ENCODE measurements at regions not wholly inside any gene's neighbourhood (a gene's known extent, or its start where the extent isn't known, plus 50 kb on each side); places are given as distances from the start of the nearest gene placed in this dataset.
"Not testable (repeated sequence)": the region's sequence is repeated elsewhere in the genome, so short reads cannot be mapped to it uniquely, and the experiment has no call there.

- TF ChIP-seq EZH2 (IDR thresholded peaks at IDR 0.05; ENCODE audit: low read length), result not testable (repeated sequence)
- TF ChIP-seq, protein P1, sequence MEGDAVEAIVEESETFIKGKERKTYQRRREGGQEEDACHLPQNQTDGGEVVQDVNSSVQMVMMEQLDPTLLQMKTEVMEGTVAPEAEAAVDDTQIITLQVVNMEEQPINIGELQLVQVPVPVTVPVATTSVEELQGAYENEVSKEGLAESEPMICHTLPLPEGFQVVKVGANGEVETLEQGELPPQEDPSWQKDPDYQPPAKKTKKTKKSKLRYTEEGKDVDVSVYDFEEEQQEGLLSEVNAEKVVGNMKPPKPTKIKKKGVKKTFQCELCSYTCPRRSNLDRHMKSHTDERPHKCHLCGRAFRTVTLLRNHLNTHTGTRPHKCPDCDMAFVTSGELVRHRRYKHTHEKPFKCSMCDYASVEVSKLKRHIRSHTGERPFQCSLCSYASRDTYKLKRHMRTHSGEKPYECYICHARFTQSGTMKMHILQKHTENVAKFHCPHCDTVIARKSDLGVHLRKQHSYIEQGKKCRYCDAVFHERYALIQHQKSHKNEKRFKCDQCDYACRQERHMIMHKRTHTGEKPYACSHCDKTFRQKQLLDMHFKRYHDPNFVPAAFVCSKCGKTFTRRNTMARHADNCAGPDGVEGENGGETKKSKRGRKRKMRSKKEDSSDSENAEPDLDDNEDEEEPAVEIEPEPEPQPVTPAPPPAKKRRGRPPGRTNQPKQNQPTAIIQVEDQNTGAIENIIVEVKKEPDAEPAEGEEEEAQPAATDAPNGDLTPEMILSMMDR (optimal IDR thresholded peaks at IDR 0.05 in 1 of 3, IDR thresholded peaks at IDR 0.05 in 1 of 3, conservative IDR thresholded peaks at IDR 0.05 in 1 of 3; ENCODE audit: extremely low read depth in 1 of 3, insufficient read depth in 2 of 3, low read length in 3 of 3), result not testable (repeated sequence)
Observed at GRCh38 chr21:9073010-9073409, 1448.4 kb upstream of the TPTE start.

Data from keratinocyte (primary cell).